ENCODE measurements at regions not wholly inside any gene's neighbourhood (a gene's known extent, or its start where the extent isn't known, plus 50 kb on each side); places are given as distances from the start of the nearest gene placed in this dataset.
"Not testable (repeated sequence)": the region's sequence is repeated elsewhere in the genome, so short reads cannot be mapped to it uniquely, and the experiment has no call there.

- no peak for DNase-seq
These were observed 251.2 kb downstream of the RRAGC start for GRCh38 chr1:38608202-38608864.

- DNase-seq = no peak
These were observed 252.0 kb downstream of the RRAGC start for GRCh38 chr1:38607526-38607925.

GRCh38 chr1:38605063-38605462, 254.5 kb downstream of the RRAGC start:
- DNase-seq = no peak

DNA sequence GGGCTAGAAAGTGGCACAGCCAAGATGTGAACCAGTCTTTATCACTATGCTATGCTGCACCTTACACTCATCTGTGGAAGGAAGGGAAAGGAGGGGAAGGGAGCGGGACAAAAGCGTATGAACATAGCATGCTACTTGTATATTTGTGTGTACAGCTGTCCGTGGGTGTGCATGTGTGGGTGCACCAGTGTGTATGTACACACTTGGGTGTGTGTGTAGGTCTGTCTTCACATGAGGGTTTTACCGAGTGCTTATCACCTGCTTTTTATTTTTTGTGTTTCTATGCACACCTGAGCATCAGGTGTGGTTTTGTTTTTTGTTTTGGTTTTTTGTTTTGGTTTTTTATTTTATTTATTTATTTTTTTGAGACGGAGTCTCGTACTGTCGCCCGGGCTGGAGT, 255.7 kb downstream of the RRAGC start:
- DNase-seq = no peak

DNA sequence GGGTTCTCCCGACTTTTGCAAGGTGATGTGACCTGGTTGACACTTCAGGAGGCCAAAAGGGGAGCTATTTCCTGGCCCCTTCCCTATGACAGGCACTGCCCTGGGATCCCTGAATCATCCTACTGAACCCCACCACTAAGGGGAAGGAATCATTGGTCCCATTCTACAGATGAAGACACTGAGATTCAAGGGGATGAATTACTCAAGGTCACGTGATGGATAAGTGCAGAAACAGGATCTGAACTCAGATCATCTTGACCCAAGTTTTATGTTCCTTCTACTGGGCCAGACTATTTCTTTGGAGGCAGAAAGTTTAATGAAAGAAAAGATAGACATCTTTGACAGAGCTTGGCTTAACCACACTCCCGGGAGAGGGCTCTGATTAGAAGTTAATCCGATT, 258.7 kb downstream of the RRAGC start:
- DNase-seq = no peak

DNA sequence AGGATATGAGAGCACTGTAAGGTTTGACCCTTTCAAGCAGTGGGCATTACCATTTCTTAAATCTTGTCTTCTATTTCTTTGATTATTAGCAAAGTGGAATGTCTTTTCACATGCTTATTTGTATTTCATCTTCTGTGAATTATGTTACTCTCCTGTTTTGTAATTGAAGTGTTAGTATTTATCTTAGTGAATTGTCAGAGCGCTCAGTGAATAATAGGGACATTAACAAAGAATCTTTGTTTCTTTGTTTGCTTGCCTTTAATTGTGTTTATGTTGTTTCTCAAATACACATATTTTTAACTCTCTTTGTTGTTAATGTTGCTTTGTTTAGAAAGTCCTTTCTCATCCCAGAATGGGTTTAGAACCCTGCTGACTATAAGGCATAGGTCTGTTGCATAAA, 259.3 kb downstream of the RRAGC start:
- no peak for DNase-seq

- no peak for DNase-seq
These were observed 261.5 kb downstream of the RRAGC start for GRCh38 chr1:38598118-38598517.

DNA sequence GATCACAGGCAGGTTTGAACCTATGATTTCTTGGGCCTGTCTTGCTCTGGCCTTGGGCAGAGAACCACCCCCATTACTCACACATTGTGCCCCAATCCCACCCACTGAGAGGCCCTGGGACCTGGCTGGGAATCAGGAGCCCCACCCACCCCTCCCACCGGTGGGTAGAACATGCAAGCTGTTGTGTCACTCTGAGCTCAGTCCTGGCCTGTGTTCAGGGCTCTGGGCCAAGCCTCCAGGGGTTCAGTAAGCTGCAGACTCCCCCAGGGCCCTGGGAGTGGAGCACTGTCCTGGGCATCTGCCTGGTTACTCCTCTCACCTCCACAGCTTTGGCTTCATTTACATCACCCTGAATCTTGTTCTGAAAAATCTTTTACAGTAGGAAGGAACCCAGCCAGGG, 270.5 kb downstream of the RRAGC start:
- DNase-seq = peak; percentile 72

GRCh38 chr1:38587766-38588165, 271.8 kb downstream of the RRAGC start:
- no peak for DNase-seq

GRCh38 chr1:38586993-38587646, 272.5 kb downstream of the RRAGC start:
- DNase-seq = no peak

DNA sequence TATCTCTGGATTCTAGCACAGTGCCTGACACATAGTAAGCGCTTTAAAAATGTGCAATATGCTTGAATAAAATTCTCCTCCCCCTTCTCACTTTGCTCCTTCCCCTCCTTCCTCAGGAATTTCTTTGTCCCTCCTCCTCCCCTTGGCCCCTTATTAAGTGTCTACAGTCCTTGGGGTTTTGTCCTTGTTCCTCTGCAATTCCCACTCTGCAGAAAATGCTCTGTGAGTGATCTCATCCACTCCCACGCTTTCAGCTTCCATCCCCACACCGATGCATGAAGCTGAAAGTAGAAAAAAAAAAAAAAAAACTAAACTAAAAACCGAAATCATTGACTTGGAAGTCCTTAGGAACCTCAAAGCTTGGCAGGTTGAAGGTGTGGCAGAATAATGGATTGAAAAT, 273.6 kb downstream of the RRAGC start:
- DNase-seq = no peak

GRCh38 chr1:38585460-38585859, 274.1 kb downstream of the RRAGC start:
- DNase-seq = no peak

DNA sequence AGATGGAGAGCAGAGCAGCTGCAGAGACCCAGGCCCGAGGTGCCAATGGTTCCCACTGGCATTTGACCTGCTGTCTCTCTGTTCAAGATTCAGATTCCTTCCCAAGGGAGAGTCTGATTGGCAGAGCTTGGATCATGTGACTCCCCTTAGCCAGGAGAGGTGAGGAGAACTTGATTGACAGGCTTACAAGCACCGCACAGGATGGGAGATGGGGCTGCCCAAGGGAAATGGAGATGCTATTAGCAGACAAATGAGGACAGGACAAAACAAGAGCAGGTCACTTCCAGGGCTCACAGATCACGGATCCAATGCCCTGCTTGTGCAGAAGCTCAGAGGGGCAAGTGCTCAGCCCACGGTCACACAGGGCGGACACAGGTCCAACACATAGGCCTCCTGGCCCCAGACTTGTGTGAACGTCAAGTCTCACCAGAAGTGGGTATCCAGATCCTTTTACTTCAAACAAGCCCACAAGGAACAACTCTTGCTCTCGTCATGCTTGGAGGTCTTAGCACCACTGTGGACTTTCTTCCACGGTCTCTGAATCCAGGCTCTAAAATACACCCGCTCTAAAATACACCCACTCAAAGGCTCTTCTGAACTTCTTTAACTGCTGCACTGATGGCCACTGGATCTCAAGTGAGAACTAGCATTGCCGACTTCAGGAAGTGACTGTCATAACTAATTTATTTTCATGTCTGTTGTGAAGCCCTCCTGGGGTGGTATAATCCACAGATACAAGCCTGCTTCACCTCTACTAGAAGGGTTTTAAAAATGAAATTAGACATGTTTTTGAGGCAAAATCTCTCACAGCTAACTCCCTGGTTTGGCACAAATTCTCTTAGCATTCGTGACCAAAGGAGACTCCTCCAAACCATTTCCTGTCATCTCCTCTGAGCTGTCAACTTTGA, 274.9 kb downstream of the RRAGC start:
- DNase-seq = no peak

DNA sequence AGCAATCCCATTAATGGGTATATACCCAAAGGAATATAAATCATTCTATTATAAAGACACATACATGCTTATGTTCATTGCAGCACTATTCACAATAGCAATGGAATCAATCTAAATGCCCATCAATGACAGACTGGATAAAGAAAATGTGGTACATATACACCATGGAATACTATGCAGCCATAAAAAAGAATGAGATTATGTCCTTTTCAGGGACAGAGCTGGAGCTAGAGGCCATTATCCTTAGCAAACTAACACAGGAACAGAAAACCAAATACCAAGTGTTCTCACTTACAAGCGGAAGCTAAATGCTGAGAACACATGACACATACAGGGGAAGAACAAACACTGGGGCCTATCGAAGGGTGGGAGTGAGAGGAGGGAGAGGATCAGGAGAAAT, 276.3 kb downstream of the RRAGC start:
- DNase-seq = not testable (repeated sequence)

GRCh38 chr1:38581396-38581795, 278.2 kb downstream of the RRAGC start:
- no peak for DNase-seq

GRCh38 chr1:38580594-38580993, 279.0 kb downstream of the RRAGC start:
- DNase-seq = no peak

GRCh38 chr1:38579056-38579455, 280.5 kb downstream of the RRAGC start:
- DNase-seq = no peak

- no peak for DNase-seq
These were observed 281.2 kb downstream of the RRAGC start for GRCh38 chr1:38578271-38578951.

GRCh38 chr1:38577937-38578270, 281.7 kb downstream of the RRAGC start:
- DNase-seq = no peak

DNA sequence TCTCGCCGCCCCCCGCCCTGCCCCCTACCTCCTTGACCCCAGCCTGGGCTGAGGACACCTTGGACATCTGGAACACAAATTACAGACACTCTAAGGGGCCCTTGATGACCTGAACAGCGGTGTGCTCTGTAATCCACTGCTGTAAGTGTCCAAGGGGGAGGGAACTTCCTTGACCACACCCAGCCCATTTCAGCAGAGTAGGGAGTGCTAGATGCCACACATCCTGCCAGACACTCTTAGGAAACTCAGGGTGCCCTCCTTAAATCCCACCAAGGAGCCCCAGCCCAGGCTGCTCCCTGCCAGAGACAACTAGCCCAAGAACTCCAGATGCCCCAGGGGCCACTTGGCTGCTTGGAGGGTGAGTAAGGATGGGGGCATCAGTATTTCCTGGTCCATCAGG, 282.2 kb downstream of the RRAGC start:
- no peak for DNase-seq

DNA sequence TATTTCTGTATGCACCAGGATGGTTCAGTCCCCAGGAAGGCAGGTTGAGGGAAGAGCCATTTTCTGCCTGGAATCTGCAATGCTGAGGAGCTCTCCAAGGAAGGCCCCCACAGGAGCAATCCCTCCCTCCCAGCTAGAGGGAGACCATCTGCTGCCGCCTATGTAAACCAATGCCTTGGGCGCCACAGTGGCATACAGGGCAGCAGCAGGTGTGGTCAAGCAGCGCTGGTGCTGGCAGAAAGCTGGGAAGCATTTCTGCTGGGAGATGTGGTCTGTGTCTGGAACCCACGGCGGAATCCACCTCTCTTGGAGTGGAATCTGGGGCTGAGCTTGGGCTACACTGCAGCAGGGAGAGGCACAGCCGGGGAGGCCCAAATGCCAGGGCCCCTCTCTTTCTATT, 283.3 kb downstream of the RRAGC start:
- no peak for DNase-seq

- no peak for DNase-seq
These were observed 287.8 kb downstream of the RRAGC start for GRCh38 chr1:38571726-38572125.

- no peak for DNase-seq
These were observed 289.0 kb downstream of the RRAGC start for GRCh38 chr1:38570657-38570975.

Measured in NCI-H226 (cell line).